Ovary (tissue), 7 donors: ENCODE measurements at regions not wholly inside any gene's neighbourhood (a gene's known extent, or its start where the extent isn't known, plus 50 kb on each side); places are given as distances from the start of the nearest gene placed in this dataset.

Experiments used
- DNase-seq, 5 donors: peaks; one replicate each; pipeline ENCODE4 v3.0.0-alpha.2; 2019 to 2020
- H3K27ac ChIP-seq, 2 donors: fragments of 200-600 bp; one replicate each; pipeline versions ENCODE4 v1.5.1 to v1.8.0; 2019 to 2022
- H3K27me3 ChIP-seq: fragments of 200-600 bp; one replicate; pipeline ENCODE4 v1.8.0; 2022
- H3K36me3 ChIP-seq: fragments of 200-600 bp; sonication (generic); one replicate; pipeline ENCODE4 v1.5.1; 2019
- H3K4me1 ChIP-seq: one replicate; pipeline ENCODE4 v1.8.1; 2013; ENCODE audit warnings: mild to moderate bottlenecking, moderate library complexity; ENCODE audit not compliant: insufficient read depth
- H3K4me3 ChIP-seq: fragments of 200-600 bp; sonication (generic); one replicate; pipeline ENCODE4 v1.5.1; 2017
- H3K9me3 ChIP-seq, 2 donors: fragments of 200-600 bp in 1 of 2; sonication (generic) in 1 of 2; one replicate each; pipeline versions ENCODE4 v1.5.1 to v1.8.1; 2013 to 2019; ENCODE audit warnings: mild to moderate bottlenecking in 1 of 2, moderate library complexity in 1 of 2
- EP300 ChIP-seq: sonication (generic); formaldehyde crosslinking; IDR thresholded peaks from one replicate; pipeline ENCODE4 v1.6.1; 2017; ENCODE audit warnings: antibody characterized with exemption
- POLR2A ChIP-seq: fragments of 450-650 bp; IDR thresholded peaks from one replicate; pipeline ENCODE4 v1.6.1; 2017; ENCODE audit warnings: antibody characterized with exemption, mild to moderate bottlenecking, moderate library complexity
- WGBS, 3 donors: extraction: QIAGEN DNeasy Blood & Tissue Kit in 1 of 3; methylation state at CpG; one replicate each; pipeline versions ENCODE4 v1.1.5 to v1.1.7; 2013 to 2017; 5-methylcytosine and 5-hydroxymethylcytosine counted together
- intact Hi-C, 4 donors: fragments of 100-400 bp; cut with DNase I; formaldehyde crosslinking; loops; one replicate each; pipeline versions ENCODE4 v1.11.0 to v1.15.1; 2022 to 2023
- TF ChIP-seq, protein P1 (sequence below), 3 donors: fragments of 450-650 bp in 2 of 3; fragments of 200-600 bp in 1 of 3; IDR thresholded peaks; one replicate each; pipeline versions ENCODE4 v1.5.1 to v1.8.0; 2016 to 2022; ENCODE audit warnings: antibody characterized with exemption in 3 of 3, mild to moderate bottlenecking in 1 of 3
- donor health status: DM: no; HTN: no; CAD: no; lungs with moderate emphysema.
- donor health status: DM: no; HTN: no; CAD: no.
- donor health status: Bipolar disorder and iron deficiency.
- donor health status: DM: no; HTN: no; CAD: no.
- donor health status: DM: yes; HTN: yes; CAD: no.

DNA sequence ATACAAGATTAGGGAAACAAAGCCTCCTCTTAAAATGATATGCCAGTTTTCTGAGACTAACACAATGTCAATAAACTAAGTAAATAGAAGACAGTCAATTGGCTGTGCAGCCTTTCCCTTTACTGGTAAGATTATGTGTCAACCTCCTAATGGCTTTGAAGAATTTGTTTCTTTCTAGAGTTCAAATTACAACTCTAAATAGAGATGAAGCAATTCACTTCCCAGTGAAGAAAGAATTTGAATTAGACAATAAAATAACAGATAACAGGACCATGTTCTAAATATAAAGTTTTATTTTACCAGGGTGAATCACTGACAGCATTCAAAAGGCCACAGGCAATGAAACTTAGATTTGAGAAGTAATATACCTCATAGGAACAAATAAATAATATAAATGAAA, 680.3 kb downstream of the PLA2G4A start:
- Histone ChIP-seq H3K27me3 (no peaks in the 10 kb centered on the region), H3K4me1 (no peaks in the 10 kb centered on the region), H3K9me3 (no peaks in the 10 kb centered on the region), H3K27ac (no peak overlapping the region), H3K4me3 (no peak overlapping the region), H3K36me3 (no peaks in the 10 kb centered on the region)
- DNase-seq = no peak
- intact Hi-C loops = no loop called here
- TF ChIP-seq POLR2A (no peak), EP300 (no peak)

DNA sequence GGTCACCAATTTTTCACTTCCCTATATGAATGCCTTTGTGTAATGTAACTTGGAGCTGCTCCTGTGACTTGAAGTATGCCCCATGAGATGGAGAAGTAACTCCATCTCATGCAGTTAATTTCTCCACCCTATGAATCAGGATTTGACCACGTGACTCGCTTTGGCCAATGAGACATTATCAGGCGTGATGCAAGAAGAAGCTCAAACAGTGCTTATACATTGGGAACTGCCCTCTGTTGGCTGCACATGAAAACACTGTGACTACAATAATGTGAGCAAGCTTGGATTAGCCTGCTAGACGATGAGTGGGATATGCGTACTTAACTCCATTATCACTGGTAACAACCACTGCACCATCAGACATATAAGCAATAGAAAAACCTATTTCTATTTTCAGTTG, 684.4 kb downstream of the PLA2G4A start:
- 74 to 91% (median 85%) methylated on average over 5 of the region's 5 CpGs for WGBS, 3 donors
- Histone ChIP-seq H3K36me3 (no peaks in the 10 kb centered on the region), H3K4me1 (no peaks in the 10 kb centered on the region), H3K27ac (no peak overlapping the region), H3K9me3 (no peaks in the 10 kb centered on the region), H3K27me3 (no peaks in the 10 kb centered on the region), H3K4me3 (no peak overlapping the region)
- TF ChIP-seq POLR2A (no peak), EP300 (no peak)
- TF ChIP-seq, protein P1, sequence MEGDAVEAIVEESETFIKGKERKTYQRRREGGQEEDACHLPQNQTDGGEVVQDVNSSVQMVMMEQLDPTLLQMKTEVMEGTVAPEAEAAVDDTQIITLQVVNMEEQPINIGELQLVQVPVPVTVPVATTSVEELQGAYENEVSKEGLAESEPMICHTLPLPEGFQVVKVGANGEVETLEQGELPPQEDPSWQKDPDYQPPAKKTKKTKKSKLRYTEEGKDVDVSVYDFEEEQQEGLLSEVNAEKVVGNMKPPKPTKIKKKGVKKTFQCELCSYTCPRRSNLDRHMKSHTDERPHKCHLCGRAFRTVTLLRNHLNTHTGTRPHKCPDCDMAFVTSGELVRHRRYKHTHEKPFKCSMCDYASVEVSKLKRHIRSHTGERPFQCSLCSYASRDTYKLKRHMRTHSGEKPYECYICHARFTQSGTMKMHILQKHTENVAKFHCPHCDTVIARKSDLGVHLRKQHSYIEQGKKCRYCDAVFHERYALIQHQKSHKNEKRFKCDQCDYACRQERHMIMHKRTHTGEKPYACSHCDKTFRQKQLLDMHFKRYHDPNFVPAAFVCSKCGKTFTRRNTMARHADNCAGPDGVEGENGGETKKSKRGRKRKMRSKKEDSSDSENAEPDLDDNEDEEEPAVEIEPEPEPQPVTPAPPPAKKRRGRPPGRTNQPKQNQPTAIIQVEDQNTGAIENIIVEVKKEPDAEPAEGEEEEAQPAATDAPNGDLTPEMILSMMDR (IDR thresholded peaks at IDR 0.05) = no peak
- intact Hi-C loops = no loop called here
- DNase-seq = no peak

DNA sequence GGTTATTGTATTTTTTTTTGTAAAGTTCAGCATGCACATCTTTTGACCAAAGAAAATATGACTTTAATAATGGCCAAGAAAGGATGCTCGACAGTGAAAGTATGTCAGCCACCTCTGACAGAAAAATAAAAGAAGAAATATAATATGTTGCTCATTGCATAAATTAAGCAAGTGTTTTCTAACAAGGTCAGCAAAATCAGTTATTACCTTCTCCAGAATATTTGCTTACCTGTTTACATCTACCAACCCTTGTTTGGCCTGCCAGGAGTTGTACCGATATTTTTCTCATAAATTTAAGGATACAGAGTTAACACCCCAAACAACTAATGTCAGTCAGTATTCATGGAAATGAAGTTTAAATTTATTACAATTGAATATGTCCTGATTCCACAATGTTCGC, 685.4 kb downstream of the PLA2G4A start:
- DNase-seq = no peak
- Histone ChIP-seq H3K27me3 (no peaks in the 10 kb centered on the region), H3K27ac (no peak overlapping the region), H3K4me3 (no peak overlapping the region), H3K36me3 (no peaks in the 10 kb centered on the region), H3K4me1 (no peaks in the 10 kb centered on the region), H3K9me3 (no peaks in the 10 kb centered on the region)
- TF ChIP-seq EP300 (no peak), POLR2A (no peak)
- TF ChIP-seq, protein P1 (IDR thresholded peaks at IDR 0.05) = no peak
- intact Hi-C loops = no loop called here
- WGBS, 3 donors = 92 to 94% (median 94%) methylated on average over 3 of the region's 3 CpGs

DNA sequence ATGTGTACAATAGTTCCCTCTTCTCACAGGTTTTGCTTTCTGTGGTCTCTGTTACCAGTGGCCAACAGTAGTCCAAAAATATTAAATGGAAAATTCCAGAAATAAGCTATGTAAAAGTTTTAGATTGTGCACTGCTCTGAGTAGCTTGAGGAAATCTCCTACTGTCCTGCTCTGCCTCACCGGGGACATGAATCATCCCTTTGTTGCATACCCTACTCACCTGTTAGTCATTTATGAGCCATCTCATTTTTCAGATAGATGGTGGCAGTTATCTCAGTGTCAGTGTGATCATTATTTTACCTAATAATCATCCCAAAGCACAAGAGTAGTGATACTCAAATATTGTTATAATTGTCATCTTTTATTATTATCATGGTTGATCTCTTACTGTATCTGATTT, 688.1 kb downstream of the PLA2G4A start:
- WGBS, 3 donors = 85 to 91% (median 85%) methylated on average over 1 of the region's 1 CpG
- DNase-seq = no peak
- Histone ChIP-seq H3K36me3 (no peaks in the 10 kb centered on the region), H3K9me3 (no peaks in the 10 kb centered on the region), H3K4me1 (no peaks in the 10 kb centered on the region), H3K27me3 (no peaks in the 10 kb centered on the region), H3K4me3 (no peak overlapping the region), H3K27ac (no peak overlapping the region)
- TF ChIP-seq, protein P1 (IDR thresholded peaks at IDR 0.05) = no peak
- no peak for TF ChIP-seq EP300
- intact Hi-C loops = no loop called here

DNA sequence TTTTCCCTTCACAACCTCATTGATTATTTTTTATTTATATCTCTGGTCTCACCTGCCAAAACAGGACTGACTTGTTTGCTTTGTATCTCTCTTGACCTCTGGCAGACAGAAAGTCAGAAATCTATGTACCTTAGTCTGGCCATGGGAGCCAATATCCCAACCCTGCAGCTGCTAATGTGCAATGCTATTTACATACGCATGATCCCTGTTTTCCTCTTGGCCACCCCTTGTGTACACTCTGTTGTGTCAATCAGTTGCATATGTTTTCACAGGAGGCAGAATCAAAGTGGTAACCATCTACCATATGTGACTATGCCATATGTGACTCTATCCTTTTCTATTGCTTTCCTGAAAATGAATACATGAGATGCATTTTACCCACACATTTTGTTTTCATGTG, 688.8 kb downstream of the PLA2G4A start:
- H3K27ac ChIP-seq = no peak overlapping the region
- H3K9me3 ChIP-seq = no peaks in the 10 kb centered on the region
- intact Hi-C loops = no loop called here
- WGBS, 3 donors = 91 to 94% (median 92%) methylated on average over 1 of the region's 1 CpG
- no peaks in the 10 kb centered on the region for H3K27me3 ChIP-seq
- no peak for DNase-seq
- no peaks in the 10 kb centered on the region for H3K36me3 ChIP-seq
- TF ChIP-seq POLR2A (no peak), EP300 (no peak)
- TF ChIP-seq, protein P1 (IDR thresholded peaks at IDR 0.05) = no peak
- H3K4me3 ChIP-seq = no peak overlapping the region
- H3K4me1 ChIP-seq = no peaks in the 10 kb centered on the region
